WTC11 (cell line): ENCODE measurements at regions not wholly inside any gene's neighbourhood (a gene's known extent, or its start where the extent isn't known, plus 50 kb on each side); places are given as distances from the start of the nearest gene placed in this dataset.

Experiments
- ATF1 ChIP-seq: sonication (generic); formaldehyde crosslinking; IDR thresholded peaks from 2 replicates; pipeline ENCODE4 v1.8.1; 2023; ENCODE audit warnings: mild to moderate bottlenecking, moderate library complexity, missing genetic modification reagents
- NR2C2 ChIP-seq: sonication (generic); formaldehyde crosslinking; IDR thresholded peaks from 2 replicates; pipeline ENCODE4 v1.8.0; 2022; ENCODE audit warnings: mild to moderate bottlenecking, missing genetic modification reagents
- TEAD1 ChIP-seq: sonication (generic); formaldehyde crosslinking; IDR thresholded peaks from 2 replicates; pipeline ENCODE4 v1.8.0; 2022; ENCODE audit warnings: mild to moderate bottlenecking, missing genetic modification reagents
- TP53 ChIP-seq: sonication (generic); formaldehyde crosslinking; IDR thresholded peaks from 2 replicates; pipeline ENCODE4 v1.8.1; 2023; ENCODE audit warnings: mild to moderate bottlenecking, missing genetic modification reagents
- ZNF263 ChIP-seq: sonication (generic); formaldehyde crosslinking; IDR thresholded peaks from 2 replicates; pipeline ENCODE4 v1.8.1; 2022; ENCODE audit warnings: low read depth, mild to moderate bottlenecking, moderate library complexity, missing genetic modification reagents
- TF ChIP-seq, protein P1 (sequence below): sonication (generic); formaldehyde crosslinking; IDR thresholded peaks from 2 replicates; pipeline ENCODE4 v1.8.1; 2023; ENCODE audit warnings: mild to moderate bottlenecking, missing genetic modification reagents, moderate library complexity
- TF ChIP-seq, protein P2 (sequence below): fragments of 200-600 bp; IDR thresholded peaks from 2 replicates; pipeline ENCODE4 v1.8.0; 2022; ENCODE audit warnings: antibody characterized with exemption
- TF ChIP-seq, protein P3 (sequence below): sonication (generic); formaldehyde crosslinking; IDR thresholded peaks from 2 replicates; pipeline ENCODE4 v1.8.1; 2022; ENCODE audit warnings: low read depth, mild to moderate bottlenecking, moderate library complexity, missing genetic modification reagents, borderline replicate concordance
- TF ChIP-seq, protein P4 (sequence below): sonication (generic); formaldehyde crosslinking; IDR thresholded peaks from 2 replicates; pipeline ENCODE4 v1.8.0; 2022; ENCODE audit warnings: mild to moderate bottlenecking, missing genetic modification reagents
- TF ChIP-seq, protein P5 (sequence below): sonication (generic); formaldehyde crosslinking; IDR thresholded peaks from 2 replicates; pipeline ENCODE4 v1.8.1; 2022; ENCODE audit warnings: mild to moderate bottlenecking, missing genetic modification reagents, moderate library complexity, borderline replicate concordance
- TF ChIP-seq, protein P6 (sequence below): sonication (generic); formaldehyde crosslinking; IDR thresholded peaks from 2 replicates; pipeline ENCODE4 v1.8.0; 2022; ENCODE audit warnings: mild to moderate bottlenecking, missing genetic modification reagents
- TF ChIP-seq, protein P7 (sequence below): sonication (generic); formaldehyde crosslinking; IDR thresholded peaks from 2 replicates; pipeline ENCODE4 v1.8.1; 2022; ENCODE audit warnings: low read depth, missing genetic modification reagents, borderline replicate concordance
- TF ChIP-seq, protein P8 (sequence below): sonication (generic); formaldehyde crosslinking; IDR thresholded peaks from 2 replicates; pipeline ENCODE4 v1.8.0; 2022; ENCODE audit warnings: mild to moderate bottlenecking, missing genetic modification reagents

DNA sequence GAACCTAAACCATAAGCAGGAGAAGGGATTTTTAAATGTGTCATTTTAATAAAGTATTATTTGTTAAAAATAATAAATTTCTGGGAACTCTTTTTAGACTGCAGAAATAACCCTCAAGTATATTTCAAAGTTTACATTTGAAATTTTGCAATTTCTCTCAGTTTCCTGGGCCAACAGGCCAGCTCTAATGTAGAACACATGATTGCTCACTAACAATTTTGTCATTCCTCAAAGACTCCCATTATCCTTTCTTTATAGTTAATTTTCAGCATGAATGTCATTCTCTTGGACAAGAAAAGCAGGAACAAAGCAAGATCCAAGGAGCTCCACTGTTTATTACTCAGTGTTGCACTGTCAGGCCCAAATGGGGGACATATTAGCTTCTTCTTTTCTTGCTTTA lies 119.4 kb upstream of the VANGL1 start:
- TF ChIP-seq, protein P1, sequence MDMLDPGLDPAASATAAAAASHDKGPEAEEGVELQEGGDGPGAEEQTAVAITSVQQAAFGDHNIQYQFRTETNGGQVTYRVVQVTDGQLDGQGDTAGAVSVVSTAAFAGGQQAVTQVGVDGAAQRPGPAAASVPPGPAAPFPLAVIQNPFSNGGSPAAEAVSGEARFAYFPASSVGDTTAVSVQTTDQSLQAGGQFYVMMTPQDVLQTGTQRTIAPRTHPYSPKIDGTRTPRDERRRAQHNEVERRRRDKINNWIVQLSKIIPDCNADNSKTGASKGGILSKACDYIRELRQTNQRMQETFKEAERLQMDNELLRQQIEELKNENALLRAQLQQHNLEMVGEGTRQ (CRISPR knock-in tag): no peak
- TF ChIP-seq, protein P2, sequence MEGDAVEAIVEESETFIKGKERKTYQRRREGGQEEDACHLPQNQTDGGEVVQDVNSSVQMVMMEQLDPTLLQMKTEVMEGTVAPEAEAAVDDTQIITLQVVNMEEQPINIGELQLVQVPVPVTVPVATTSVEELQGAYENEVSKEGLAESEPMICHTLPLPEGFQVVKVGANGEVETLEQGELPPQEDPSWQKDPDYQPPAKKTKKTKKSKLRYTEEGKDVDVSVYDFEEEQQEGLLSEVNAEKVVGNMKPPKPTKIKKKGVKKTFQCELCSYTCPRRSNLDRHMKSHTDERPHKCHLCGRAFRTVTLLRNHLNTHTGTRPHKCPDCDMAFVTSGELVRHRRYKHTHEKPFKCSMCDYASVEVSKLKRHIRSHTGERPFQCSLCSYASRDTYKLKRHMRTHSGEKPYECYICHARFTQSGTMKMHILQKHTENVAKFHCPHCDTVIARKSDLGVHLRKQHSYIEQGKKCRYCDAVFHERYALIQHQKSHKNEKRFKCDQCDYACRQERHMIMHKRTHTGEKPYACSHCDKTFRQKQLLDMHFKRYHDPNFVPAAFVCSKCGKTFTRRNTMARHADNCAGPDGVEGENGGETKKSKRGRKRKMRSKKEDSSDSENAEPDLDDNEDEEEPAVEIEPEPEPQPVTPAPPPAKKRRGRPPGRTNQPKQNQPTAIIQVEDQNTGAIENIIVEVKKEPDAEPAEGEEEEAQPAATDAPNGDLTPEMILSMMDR: no peak
- TF ChIP-seq ZNF263 (CRISPR knock-in tag) (no peak), ATF1 (CRISPR knock-in tag) (no peak), TEAD1 (CRISPR knock-in tag) (no peak), TP53 (CRISPR knock-in tag) (no peak), NR2C2 (CRISPR knock-in tag) (no peak)
- TF ChIP-seq, protein P3, sequence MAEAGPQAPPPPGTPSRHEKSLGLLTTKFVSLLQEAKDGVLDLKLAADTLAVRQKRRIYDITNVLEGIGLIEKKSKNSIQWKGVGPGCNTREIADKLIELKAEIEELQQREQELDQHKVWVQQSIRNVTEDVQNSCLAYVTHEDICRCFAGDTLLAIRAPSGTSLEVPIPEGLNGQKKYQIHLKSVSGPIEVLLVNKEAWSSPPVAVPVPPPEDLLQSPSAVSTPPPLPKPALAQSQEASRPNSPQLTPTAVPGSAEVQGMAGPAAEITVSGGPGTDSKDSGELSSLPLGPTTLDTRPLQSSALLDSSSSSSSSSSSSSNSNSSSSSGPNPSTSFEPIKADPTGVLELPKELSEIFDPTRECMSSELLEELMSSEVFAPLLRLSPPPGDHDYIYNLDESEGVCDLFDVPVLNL (CRISPR knock-in tag): no peak
- TF ChIP-seq, protein P4, sequence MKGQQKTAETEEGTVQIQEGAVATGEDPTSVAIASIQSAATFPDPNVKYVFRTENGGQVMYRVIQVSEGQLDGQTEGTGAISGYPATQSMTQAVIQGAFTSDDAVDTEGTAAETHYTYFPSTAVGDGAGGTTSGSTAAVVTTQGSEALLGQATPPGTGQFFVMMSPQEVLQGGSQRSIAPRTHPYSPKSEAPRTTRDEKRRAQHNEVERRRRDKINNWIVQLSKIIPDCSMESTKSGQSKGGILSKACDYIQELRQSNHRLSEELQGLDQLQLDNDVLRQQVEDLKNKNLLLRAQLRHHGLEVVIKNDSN (CRISPR knock-in tag): no peak
- TF ChIP-seq, protein P5, sequence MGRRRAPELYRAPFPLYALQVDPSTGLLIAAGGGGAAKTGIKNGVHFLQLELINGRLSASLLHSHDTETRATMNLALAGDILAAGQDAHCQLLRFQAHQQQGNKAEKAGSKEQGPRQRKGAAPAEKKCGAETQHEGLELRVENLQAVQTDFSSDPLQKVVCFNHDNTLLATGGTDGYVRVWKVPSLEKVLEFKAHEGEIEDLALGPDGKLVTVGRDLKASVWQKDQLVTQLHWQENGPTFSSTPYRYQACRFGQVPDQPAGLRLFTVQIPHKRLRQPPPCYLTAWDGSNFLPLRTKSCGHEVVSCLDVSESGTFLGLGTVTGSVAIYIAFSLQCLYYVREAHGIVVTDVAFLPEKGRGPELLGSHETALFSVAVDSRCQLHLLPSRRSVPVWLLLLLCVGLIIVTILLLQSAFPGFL (CRISPR knock-in tag): no peak
- TF ChIP-seq, protein P6, sequence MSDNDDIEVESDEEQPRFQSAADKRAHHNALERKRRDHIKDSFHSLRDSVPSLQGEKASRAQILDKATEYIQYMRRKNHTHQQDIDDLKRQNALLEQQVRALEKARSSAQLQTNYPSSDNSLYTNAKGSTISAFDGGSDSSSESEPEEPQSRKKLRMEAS (CRISPR knock-in tag): no peak
- TF ChIP-seq, protein P7, sequence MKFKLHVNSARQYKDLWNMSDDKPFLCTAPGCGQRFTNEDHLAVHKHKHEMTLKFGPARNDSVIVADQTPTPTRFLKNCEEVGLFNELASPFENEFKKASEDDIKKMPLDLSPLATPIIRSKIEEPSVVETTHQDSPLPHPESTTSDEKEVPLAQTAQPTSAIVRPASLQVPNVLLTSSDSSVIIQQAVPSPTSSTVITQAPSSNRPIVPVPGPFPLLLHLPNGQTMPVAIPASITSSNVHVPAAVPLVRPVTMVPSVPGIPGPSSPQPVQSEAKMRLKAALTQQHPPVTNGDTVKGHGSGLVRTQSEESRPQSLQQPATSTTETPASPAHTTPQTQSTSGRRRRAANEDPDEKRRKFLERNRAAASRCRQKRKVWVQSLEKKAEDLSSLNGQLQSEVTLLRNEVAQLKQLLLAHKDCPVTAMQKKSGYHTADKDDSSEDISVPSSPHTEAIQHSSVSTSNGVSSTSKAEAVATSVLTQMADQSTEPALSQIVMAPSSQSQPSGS: no peak
- TF ChIP-seq, protein P8, sequence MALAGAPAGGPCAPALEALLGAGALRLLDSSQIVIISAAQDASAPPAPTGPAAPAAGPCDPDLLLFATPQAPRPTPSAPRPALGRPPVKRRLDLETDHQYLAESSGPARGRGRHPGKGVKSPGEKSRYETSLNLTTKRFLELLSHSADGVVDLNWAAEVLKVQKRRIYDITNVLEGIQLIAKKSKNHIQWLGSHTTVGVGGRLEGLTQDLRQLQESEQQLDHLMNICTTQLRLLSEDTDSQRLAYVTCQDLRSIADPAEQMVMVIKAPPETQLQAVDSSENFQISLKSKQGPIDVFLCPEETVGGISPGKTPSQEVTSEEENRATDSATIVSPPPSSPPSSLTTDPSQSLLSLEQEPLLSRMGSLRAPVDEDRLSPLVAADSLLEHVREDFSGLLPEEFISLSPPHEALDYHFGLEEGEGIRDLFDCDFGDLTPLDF (CRISPR knock-in tag): no peak
